Stomach (tissue), 8 donors: ENCODE measurements at regions not wholly inside any gene's neighbourhood (a gene's known extent, or its start where the extent isn't known, plus 50 kb on each side); places are given as distances from the start of the nearest gene placed in this dataset.

ENCODE experiments used
- DNase-seq, 2 donors: peaks; one replicate each; pipeline versions ENCODE4 v3.0.0 to v3.0.0-alpha.2; 2013 to 2019
- H3K27ac ChIP-seq, 5 donors: fragments of 200-600 bp in 4 of 5; sonication (generic) in 4 of 5; one replicate each; pipeline ENCODE4 v1.5.1; 2013 to 2019; ENCODE audit warnings: mild to moderate bottlenecking in 1 of 5, moderate library complexity in 1 of 5
- H3K27me3 ChIP-seq, 3 donors: fragments of 200-600 bp; sonication (generic); one replicate each; pipeline ENCODE4 v1.5.1; 2017 to 2019; ENCODE audit warnings: mixed run types in 1 of 3
- H3K36me3 ChIP-seq, 4 donors: fragments of 200-600 bp; sonication (generic); 1 replicate in 3 of 4; 2 replicates in 1 of 4; pipeline ENCODE4 v1.5.1; 2016 to 2019
- H3K4me1 ChIP-seq, 4 donors: fragments of 200-600 bp; sonication (generic); one replicate each; pipeline ENCODE4 v1.5.1; 2016 to 2019
- H3K4me3 ChIP-seq, 4 donors: fragments of 200-600 bp; sonication (generic) in 3 of 4; one replicate each; pipeline ENCODE4 v1.5.1; 2016 to 2019; ENCODE audit warnings: mild to moderate bottlenecking in 1 of 4
- H3K9me3 ChIP-seq, 4 donors: fragments of 200-600 bp; sonication (generic); one replicate each; pipeline ENCODE4 v1.5.1; 2016 to 2019
- EP300 ChIP-seq: sonication (generic); formaldehyde crosslinking; IDR thresholded peaks from one replicate; pipeline ENCODE4 v1.6.1; 2017; ENCODE audit warnings: antibody characterized with exemption
- POLR2A ChIP-seq, 4 donors: fragments of 450-650 bp; IDR thresholded peaks; one replicate each; pipeline ENCODE4 v1.6.1; 2016; ENCODE audit warnings: antibody characterized with exemption in 4 of 4, control low read depth in 2 of 4, mild to moderate bottlenecking in 1 of 4, moderate library complexity in 1 of 4
- POLR2AphosphoS5 ChIP-seq, 3 donors: sonication (generic); formaldehyde crosslinking; IDR thresholded peaks; one replicate each; pipeline ENCODE4 v1.6.1; 2016; ENCODE audit warnings: antibody characterized with exemption in 3 of 3
- WGBS, 5 donors: extraction: QIAGEN DNeasy Blood & Tissue Kit in 3 of 5; methylation state at CpG; one replicate each; pipeline versions ENCODE4 v1.1.5 to v1.1.7; 2013 to 2018; 5-methylcytosine and 5-hydroxymethylcytosine counted together
- intact Hi-C: fragments of 100-400 bp; cut with DNase I; formaldehyde crosslinking; loops from one replicate; pipeline ENCODE4 v1.15.1; 2023; ENCODE audit warnings: low total_unique reads
- TF ChIP-seq, protein P1 (sequence below), 7 experiments: fragments of 450-650 bp in 4 of 7; fragments of 200-600 bp in 3 of 7; sonication (generic) in 3 of 7; IDR thresholded peaks; one replicate each; pipeline ENCODE4 v1.5.1; 2016 to 2019; ENCODE audit warnings: antibody characterized with exemption in 7 of 7, control low read depth in 2 of 7, mild to moderate bottlenecking in 1 of 7
- donor health status: healthy with polysubstance abuse.
- donor health status: Bipolar disorder and iron deficiency.
- donor health status: healthy.

DNA sequence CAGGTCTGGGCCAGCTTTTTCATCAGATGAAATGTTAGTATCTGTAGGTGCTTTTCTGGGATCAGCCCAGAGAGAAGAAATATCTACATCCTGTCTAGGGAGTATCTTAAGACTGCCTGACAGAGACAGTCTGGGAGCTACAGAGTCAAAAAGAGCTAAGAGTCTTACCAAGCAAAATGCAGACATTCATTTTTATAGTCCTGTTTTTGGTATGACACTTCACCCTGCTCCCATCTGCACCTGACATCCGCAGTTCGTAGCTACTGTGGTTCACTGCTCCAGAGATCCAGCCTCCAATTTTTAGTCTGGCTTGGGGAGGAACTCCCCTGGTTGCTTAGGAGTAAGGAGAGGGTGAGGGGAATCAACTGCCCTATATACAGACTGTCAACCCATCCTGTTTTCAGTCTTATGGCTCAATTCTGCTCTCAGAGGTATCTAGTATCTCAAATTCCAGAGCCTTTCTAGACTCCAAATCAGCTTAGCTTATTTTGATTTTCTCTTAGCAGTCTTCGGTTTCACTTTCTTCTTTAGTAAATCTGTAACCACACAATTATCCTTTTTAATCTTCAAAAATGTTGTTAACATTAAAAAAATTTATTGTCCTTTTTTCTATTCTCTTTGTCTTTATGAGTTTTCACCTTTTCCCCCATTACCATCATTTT lies 97.8 kb downstream of the TMEM100 start:
- Histone ChIP-seq H3K4me1 (no peaks in the 10 kb centered on the region), H3K9me3 (no peaks in the 10 kb centered on the region), H3K36me3 (no peaks in the 10 kb centered on the region), H3K4me3 (no peak overlapping the region), H3K27me3 (no peaks in the 10 kb centered on the region), H3K27ac (peak overlapping the region in 1 of 5 donors; percentile 18)
- 65 to 80% (median 70%) methylated on average over 3 of the region's 3 CpGs for WGBS, 5 donors
- no peak for DNase-seq
- intact Hi-C loops, result no loop called here
- TF ChIP-seq POLR2AphosphoS5 (IDR thresholded peaks at IDR 0.05) (no peak), EP300 (no peak), POLR2A (IDR thresholded peaks at IDR 0.05) (no peak)
- TF ChIP-seq, protein P1, sequence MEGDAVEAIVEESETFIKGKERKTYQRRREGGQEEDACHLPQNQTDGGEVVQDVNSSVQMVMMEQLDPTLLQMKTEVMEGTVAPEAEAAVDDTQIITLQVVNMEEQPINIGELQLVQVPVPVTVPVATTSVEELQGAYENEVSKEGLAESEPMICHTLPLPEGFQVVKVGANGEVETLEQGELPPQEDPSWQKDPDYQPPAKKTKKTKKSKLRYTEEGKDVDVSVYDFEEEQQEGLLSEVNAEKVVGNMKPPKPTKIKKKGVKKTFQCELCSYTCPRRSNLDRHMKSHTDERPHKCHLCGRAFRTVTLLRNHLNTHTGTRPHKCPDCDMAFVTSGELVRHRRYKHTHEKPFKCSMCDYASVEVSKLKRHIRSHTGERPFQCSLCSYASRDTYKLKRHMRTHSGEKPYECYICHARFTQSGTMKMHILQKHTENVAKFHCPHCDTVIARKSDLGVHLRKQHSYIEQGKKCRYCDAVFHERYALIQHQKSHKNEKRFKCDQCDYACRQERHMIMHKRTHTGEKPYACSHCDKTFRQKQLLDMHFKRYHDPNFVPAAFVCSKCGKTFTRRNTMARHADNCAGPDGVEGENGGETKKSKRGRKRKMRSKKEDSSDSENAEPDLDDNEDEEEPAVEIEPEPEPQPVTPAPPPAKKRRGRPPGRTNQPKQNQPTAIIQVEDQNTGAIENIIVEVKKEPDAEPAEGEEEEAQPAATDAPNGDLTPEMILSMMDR (IDR thresholded peaks at IDR 0.05), result no peak

GRCh38 chr17:55622547-55622946 lies 100.1 kb downstream of the TMEM100 start:
- intact Hi-C loops, result no loop called here
- no peaks in the 10 kb centered on the region for H3K4me1 ChIP-seq
- no peaks in the 10 kb centered on the region for H3K36me3 ChIP-seq
- no peaks in the 10 kb centered on the region for H3K27me3 ChIP-seq
- DNase-seq, result no peak
- H3K4me3 ChIP-seq, result no peak overlapping the region
- 58 to 82% (median 75%) methylated on average over 3 of the region's 3 CpGs for WGBS, 5 donors
- TF ChIP-seq POLR2A (IDR thresholded peaks at IDR 0.05) (no peak), POLR2AphosphoS5 (IDR thresholded peaks at IDR 0.05) (no peak), EP300 (no peak)
- TF ChIP-seq, protein P1 (IDR thresholded peaks at IDR 0.05), result no peak
- no peak overlapping the region for H3K27ac ChIP-seq
- no peaks in the 10 kb centered on the region for H3K9me3 ChIP-seq

GRCh38 chr17:55620945-55621344 lies 101.7 kb downstream of the TMEM100 start:
- DNase-seq, result no peak
- Histone ChIP-seq H3K36me3 (no peaks in the 10 kb centered on the region), H3K4me3 (no peak overlapping the region), H3K27ac (peak overlapping the region in 1 of 5 donors; percentile 32), H3K4me1 (no peaks in the 10 kb centered on the region), H3K27me3 (no peaks in the 10 kb centered on the region), H3K9me3 (no peaks in the 10 kb centered on the region)
- WGBS, 5 donors, result 57 to 68% (median 66%) methylated on average over 4 of the region's 4 CpGs
- TF ChIP-seq, protein P1 (IDR thresholded peaks at IDR 0.05), result no peak
- no peak for TF ChIP-seq POLR2AphosphoS5 (IDR thresholded peaks at IDR 0.05)
- no peak for TF ChIP-seq POLR2A (IDR thresholded peaks at IDR 0.05)
- TF ChIP-seq EP300, result no peak
- intact Hi-C loops, result no loop called here

DNA sequence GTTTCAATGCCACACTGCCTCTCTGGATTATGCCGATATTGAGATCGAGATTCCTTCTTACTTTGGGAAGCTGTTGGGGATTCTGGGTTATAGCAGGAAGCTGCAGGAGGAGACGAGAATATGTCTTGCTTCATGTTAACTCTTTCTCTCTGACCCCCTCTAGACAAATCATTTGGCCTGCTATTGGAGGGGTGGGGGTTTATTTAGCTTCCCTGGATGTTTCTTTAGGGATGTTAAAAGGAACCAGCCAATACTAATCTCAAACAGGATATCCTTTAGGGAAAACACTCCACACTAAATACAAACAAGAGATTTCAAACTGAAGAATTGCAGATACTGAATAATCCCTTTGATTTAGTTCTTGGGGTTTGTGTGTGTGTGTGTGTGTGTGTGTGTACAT lies 102.6 kb downstream of the TMEM100 start:
- 52 to 75% (median 70%) methylated on average over 3 of the region's 3 CpGs for WGBS, 5 donors
- no peak for DNase-seq
- peak overlapping the region in 1 of 5 donors; percentile 32 for H3K27ac ChIP-seq

More for the DNA sequence above, 102.6 kb downstream of the TMEM100 start:
- Histone ChIP-seq H3K4me1 (no peaks in the 10 kb centered on the region), H3K36me3 (no peaks in the 10 kb centered on the region), H3K9me3 (no peaks in the 10 kb centered on the region), H3K4me3 (no peak overlapping the region), H3K27me3 (no peaks in the 10 kb centered on the region)
- intact Hi-C loops, result no loop called here
- TF ChIP-seq POLR2A (IDR thresholded peaks at IDR 0.05), result no peak
- no peak for TF ChIP-seq EP300
- TF ChIP-seq, protein P1 (IDR thresholded peaks at IDR 0.05), result no peak
- no peak for TF ChIP-seq POLR2AphosphoS5 (IDR thresholded peaks at IDR 0.05)
